Hepatocyte (in vitro differentiated cells): ENCODE measurements at regions not wholly inside any gene's neighbourhood (a gene's known extent, or its start where the extent isn't known, plus 50 kb on each side); places are given as distances from the start of the nearest gene placed in this dataset.

Source experiments
- EZH2 ChIP-seq: fragments of 200-600 bp; sonication (generic); IDR thresholded peaks from 2 replicates; pipeline ENCODE4 v1.6.1; 2016; ENCODE audit warnings: antibody characterized with exemption, mild to moderate bottlenecking, borderline replicate concordance
- EZH2phosphoT487 ChIP-seq: fragments of 200-600 bp; sonication (generic); IDR thresholded peaks from one replicate; pipeline ENCODE4 v1.6.1; 2018; ENCODE audit warnings: antibody characterized with exemption, mild to moderate bottlenecking, low read depth, moderate library complexity; ENCODE audit not compliant: unreplicated experiment, severe bottlenecking
- TF ChIP-seq, protein P1 (sequence below): fragments of 200-600 bp; sonication (generic); IDR thresholded peaks from 2 replicates; pipeline ENCODE4 v1.5.1; 2016; ENCODE audit warnings: antibody characterized with exemption, mild to moderate bottlenecking; ENCODE audit not compliant: poor library complexity

DNA sequence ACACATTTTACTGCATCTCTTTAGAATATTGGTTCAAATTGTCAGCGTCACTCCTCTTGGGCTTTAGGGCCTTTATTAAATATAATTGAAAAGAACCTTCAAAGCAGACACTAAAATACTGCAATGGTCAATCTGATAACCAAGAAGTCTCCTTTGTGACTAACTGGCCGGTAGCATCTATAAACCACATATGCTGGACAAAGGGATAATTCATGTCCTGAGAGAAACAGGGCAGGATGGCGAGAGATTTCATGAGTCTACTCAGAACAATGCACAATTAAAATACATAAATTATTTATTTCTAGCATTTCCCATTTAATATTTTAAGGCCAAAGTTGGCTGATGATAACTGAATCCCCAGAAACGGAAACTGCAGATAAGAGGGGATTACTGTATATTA, 1083.4 kb upstream of the CDH18 start:
- TF ChIP-seq, protein P1, sequence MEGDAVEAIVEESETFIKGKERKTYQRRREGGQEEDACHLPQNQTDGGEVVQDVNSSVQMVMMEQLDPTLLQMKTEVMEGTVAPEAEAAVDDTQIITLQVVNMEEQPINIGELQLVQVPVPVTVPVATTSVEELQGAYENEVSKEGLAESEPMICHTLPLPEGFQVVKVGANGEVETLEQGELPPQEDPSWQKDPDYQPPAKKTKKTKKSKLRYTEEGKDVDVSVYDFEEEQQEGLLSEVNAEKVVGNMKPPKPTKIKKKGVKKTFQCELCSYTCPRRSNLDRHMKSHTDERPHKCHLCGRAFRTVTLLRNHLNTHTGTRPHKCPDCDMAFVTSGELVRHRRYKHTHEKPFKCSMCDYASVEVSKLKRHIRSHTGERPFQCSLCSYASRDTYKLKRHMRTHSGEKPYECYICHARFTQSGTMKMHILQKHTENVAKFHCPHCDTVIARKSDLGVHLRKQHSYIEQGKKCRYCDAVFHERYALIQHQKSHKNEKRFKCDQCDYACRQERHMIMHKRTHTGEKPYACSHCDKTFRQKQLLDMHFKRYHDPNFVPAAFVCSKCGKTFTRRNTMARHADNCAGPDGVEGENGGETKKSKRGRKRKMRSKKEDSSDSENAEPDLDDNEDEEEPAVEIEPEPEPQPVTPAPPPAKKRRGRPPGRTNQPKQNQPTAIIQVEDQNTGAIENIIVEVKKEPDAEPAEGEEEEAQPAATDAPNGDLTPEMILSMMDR, result no peak
- TF ChIP-seq EZH2, result no peak
- TF ChIP-seq EZH2phosphoT487, result no peak
